Sigmoid colon (tissue), 6 donors: ENCODE measurements at regions not wholly inside any gene's neighbourhood (a gene's known extent, or its start where the extent isn't known, plus 50 kb on each side); places are given as distances from the start of the nearest gene placed in this dataset.

Source experiments
- DNase-seq: peaks from one replicate; pipeline ENCODE4 v3.0.0-alpha.2; 2019
- H3K27ac ChIP-seq, 4 donors: fragments of 200-600 bp; sonication (generic); one replicate each; pipeline ENCODE4 v1.5.1; 2016 to 2019; ENCODE audit warnings: mild to moderate bottlenecking in 1 of 4
- H3K27me3 ChIP-seq, 3 donors: fragments of 200-600 bp; sonication (generic); one replicate each; pipeline ENCODE4 v1.5.1; 2019; ENCODE audit warnings: mild to moderate bottlenecking in 1 of 3
- H3K36me3 ChIP-seq, 4 donors: fragments of 200-600 bp; sonication (generic); one replicate each; pipeline ENCODE4 v1.5.1; 2016 to 2019
- H3K4me1 ChIP-seq, 4 donors: fragments of 200-600 bp; sonication (generic); one replicate each; pipeline ENCODE4 v1.5.1; 2017 to 2019
- H3K4me3 ChIP-seq, 4 donors: fragments of 200-600 bp; sonication (generic); one replicate each; pipeline ENCODE4 v1.5.1; 2017 to 2019; ENCODE audit warnings: mild to moderate bottlenecking in 2 of 4, moderate library complexity in 1 of 4
- H3K9me3 ChIP-seq, 4 donors: fragments of 200-600 bp in 3 of 4; sonication (generic) in 3 of 4; one replicate each; pipeline versions ENCODE4 v1.5.1 to v1.6.1; 2013 to 2019
- CTCF ChIP-seq, 4 experiments: fragments of 450-650 bp in 3 of 4; fragments of 200-600 bp in 1 of 4; IDR thresholded peaks; one replicate each; pipeline ENCODE4 v1.5.1; 2016 to 2019; ENCODE audit warnings: antibody characterized with exemption in 4 of 4, mild to moderate bottlenecking in 3 of 4, moderate library complexity in 2 of 4
- EP300 ChIP-seq, 4 donors: sonication (generic); formaldehyde crosslinking; IDR thresholded peaks; one replicate each; pipeline ENCODE4 v1.6.1; 2017; ENCODE audit warnings: antibody characterized with exemption in 4 of 4
- POLR2A ChIP-seq, 2 donors: fragments of 450-650 bp; IDR thresholded peaks; one replicate each; pipeline ENCODE4 v1.6.1; 2016; ENCODE audit warnings: antibody characterized with exemption in 2 of 2, mild to moderate bottlenecking in 2 of 2, moderate library complexity in 2 of 2
- POLR2AphosphoS5 ChIP-seq, 4 donors: sonication (generic); formaldehyde crosslinking; IDR thresholded peaks; one replicate each; pipeline ENCODE4 v1.6.1; 2017; ENCODE audit warnings: antibody characterized with exemption in 4 of 4
- WGBS, 2 donors: extraction: QIAGEN DNeasy Blood & Tissue Kit; methylation state at CpG; one replicate each; pipeline ENCODE4 v1.1.7; 2013; 5-methylcytosine and 5-hydroxymethylcytosine counted together
- intact Hi-C: fragments of 100-400 bp; cut with DNase I; formaldehyde crosslinking; loops from one replicate; pipeline ENCODE4 v1.15.1; 2023
- donor health status: healthy with polysubstance abuse.
- donor health status: healthy.

- peak; percentile 39 for DNase-seq
- WGBS, 2 donors = 87 to 95% methylated on average over 7 of the region's 7 CpGs
- intact Hi-C loops = no loop called here
Measured at GRCh38 chr10:131667561-131667960, 233.2 kb upstream of the PPP2R2D start.

DNA sequence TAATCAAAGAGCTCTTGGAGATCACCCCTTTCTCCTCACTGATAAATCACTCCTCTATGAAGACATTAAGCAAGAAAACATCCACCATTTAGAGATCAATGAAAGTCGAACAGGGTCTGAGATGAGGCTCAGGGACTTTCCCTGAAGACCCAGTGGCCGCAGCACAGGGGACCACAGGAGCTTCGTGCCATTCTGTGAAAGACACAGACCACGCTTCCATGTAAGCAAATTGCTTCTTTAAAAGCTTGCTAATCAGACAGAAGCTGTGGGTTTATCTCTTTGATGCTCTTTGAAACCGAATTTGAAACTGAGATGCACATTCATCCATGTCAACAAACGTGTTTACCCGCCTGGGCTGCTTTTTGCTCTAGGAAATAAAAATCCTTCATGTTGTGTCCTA lies 231.9 kb upstream of the PPP2R2D start:
- intact Hi-C loops = no loop called here
- TF ChIP-seq CTCF (IDR thresholded peaks at IDR 0.05) = no peak
- no peak for TF ChIP-seq POLR2AphosphoS5 (IDR thresholded peaks at IDR 0.05)
- TF ChIP-seq POLR2A (IDR thresholded peaks at IDR 0.05) = no peak
- TF ChIP-seq EP300 (IDR thresholded peaks at IDR 0.05) = no peak
- 48 to 69% methylated on average over 7 of the region's 7 CpGs for WGBS, 2 donors
- no peaks in the 10 kb centered on the region for H3K4me1 ChIP-seq
- no peak for DNase-seq
- no peaks in the 10 kb centered on the region for H3K27me3 ChIP-seq
- no peaks in the 10 kb centered on the region for H3K9me3 ChIP-seq
- H3K27ac ChIP-seq = no peak overlapping the region
- no peak overlapping the region for H3K4me3 ChIP-seq
- no peaks in the 10 kb centered on the region for H3K36me3 ChIP-seq

More at GRCh38 chr10:131667561-131667960, 233.2 kb upstream of the PPP2R2D start:
- TF ChIP-seq POLR2AphosphoS5 (IDR thresholded peaks at IDR 0.05) = no peak
- no peak for TF ChIP-seq CTCF (IDR thresholded peaks at IDR 0.05)
- TF ChIP-seq POLR2A (IDR thresholded peaks at IDR 0.05) = no peak
- TF ChIP-seq EP300 (IDR thresholded peaks at IDR 0.05) = no peak
- H3K4me1 ChIP-seq = no peaks in the 10 kb centered on the region
- H3K9me3 ChIP-seq = no peaks in the 10 kb centered on the region
- H3K36me3 ChIP-seq = no peaks in the 10 kb centered on the region
- no peak overlapping the region for H3K27ac ChIP-seq
- no peaks in the 10 kb centered on the region for H3K27me3 ChIP-seq
- no peak overlapping the region for H3K4me3 ChIP-seq

DNA sequence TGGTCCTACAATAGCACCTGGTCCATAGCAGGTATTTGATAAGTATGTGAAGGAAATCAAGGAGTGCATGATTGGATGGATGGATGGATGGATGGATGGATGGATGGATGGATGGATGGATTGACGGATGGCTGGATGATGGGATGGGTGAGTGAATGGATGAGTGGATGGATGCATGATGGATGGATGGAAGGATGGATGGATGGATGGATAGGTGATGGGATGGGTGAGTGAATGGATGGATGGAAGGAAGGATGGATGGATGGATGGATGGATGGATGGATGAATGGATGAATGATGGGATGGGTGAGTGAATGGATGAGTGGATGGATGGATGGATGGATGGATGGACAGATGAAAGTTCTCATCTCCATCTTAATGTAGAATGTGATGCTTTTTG lies 231.0 kb upstream of the PPP2R2D start:
- Histone ChIP-seq H3K27ac (no peak overlapping the region), H3K4me3 (no peak overlapping the region), H3K36me3 (no peaks in the 10 kb centered on the region), H3K27me3 (no peaks in the 10 kb centered on the region), H3K4me1 (no peaks in the 10 kb centered on the region), H3K9me3 (no peaks in the 10 kb centered on the region)
- intact Hi-C loops = no loop called here
- 90 to 94% methylated on average over 1 of the region's 1 CpG for WGBS, 2 donors
- TF ChIP-seq CTCF (IDR thresholded peaks at IDR 0.05) = no peak
- no peak for DNase-seq

GRCh38 chr10:131670341-131670740 lies 230.5 kb upstream of the PPP2R2D start:
- 59 to 69% methylated on average over 5 of the region's 5 CpGs for WGBS, 2 donors
- no peaks in the 10 kb centered on the region for H3K27me3 ChIP-seq
- H3K4me1 ChIP-seq = no peaks in the 10 kb centered on the region
- TF ChIP-seq EP300 (IDR thresholded peaks at IDR 0.05) = no peak
- no peak for TF ChIP-seq POLR2A (IDR thresholded peaks at IDR 0.05)
- TF ChIP-seq CTCF (IDR thresholded peaks at IDR 0.05) = no peak
- no peak for TF ChIP-seq POLR2AphosphoS5 (IDR thresholded peaks at IDR 0.05)
- no peaks in the 10 kb centered on the region for H3K36me3 ChIP-seq
- DNase-seq = peak; percentile 9
- H3K9me3 ChIP-seq = no peaks in the 10 kb centered on the region
- no peak overlapping the region for H3K27ac ChIP-seq
- H3K4me3 ChIP-seq = no peak overlapping the region
- intact Hi-C loops = no loop called here

DNA sequence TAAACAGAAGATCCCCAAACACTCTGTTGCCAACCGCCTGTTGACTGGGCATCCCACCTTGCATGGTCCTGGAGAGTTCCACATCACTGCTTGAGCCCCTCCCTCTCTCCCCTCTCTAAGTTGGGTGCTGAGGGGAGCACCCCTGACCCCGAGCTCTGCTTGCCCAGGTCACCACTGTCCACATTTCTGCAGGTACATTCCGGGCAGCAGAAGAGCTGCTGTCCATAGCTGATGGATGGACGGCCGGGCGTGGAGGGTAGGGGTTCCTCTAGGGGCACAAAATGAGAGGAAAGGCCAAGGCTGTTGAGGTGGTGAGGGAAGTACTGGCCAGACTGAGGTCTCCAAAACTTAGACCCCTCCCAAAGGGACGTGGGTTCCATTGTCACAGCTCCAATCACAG lies 227.4 kb upstream of the PPP2R2D start:
- WGBS, 2 donors = 72 to 83% methylated on average over 7 of the region's 7 CpGs
- TF ChIP-seq CTCF (IDR thresholded peaks at IDR 0.05) (no peak), EP300 (IDR thresholded peaks at IDR 0.05) (no peak), POLR2A (IDR thresholded peaks at IDR 0.05) (no peak), POLR2AphosphoS5 (IDR thresholded peaks at IDR 0.05) (no peak)
- H3K36me3 ChIP-seq = no peaks in the 10 kb centered on the region
- H3K4me1 ChIP-seq = no peaks in the 10 kb centered on the region
- no peak overlapping the region for H3K4me3 ChIP-seq
- no peaks in the 10 kb centered on the region for H3K9me3 ChIP-seq
- H3K27me3 ChIP-seq = peaks cover 0 to 7% (median 0%) of the 10 kb centered on the region in 3 donors
- DNase-seq = no peak
- intact Hi-C loops = no loop called here
- H3K27ac ChIP-seq = no peak overlapping the region
